GM23338 (cell line): ENCODE measurements at regions not wholly inside any gene's neighbourhood (a gene's known extent, or its start where the extent isn't known, plus 50 kb on each side); places are given as distances from the start of the nearest gene placed in this dataset.

ENCODE experiments used
- ATAC-seq: fragments of 200-7000 bp; cut with Tn5 transposase; 3 replicates; pipeline ENCODE4 v1.9.1; 2020
- DNase-seq: peaks from one replicate; pipeline ENCODE4 v3.0.0-alpha.2; 2015; ENCODE audit warnings: low spot score
- H2AFZ ChIP-seq: fragments of 200-600 bp; sonication (generic); 2 replicates; pipeline ENCODE4 v1.8.0; 2016; ENCODE audit warnings: antibody characterized with exemption, mild to moderate bottlenecking, moderate library complexity
- H3F3A ChIP-seq: fragments of 200-600 bp; sonication (generic); replicated peaks from 2 replicates; pipeline ENCODE4 v1.8.0; 2017; ENCODE audit warnings: antibody characterized with exemption, mixed run types, low read depth
- H3K27ac ChIP-seq: fragments of 200-600 bp; sonication (generic); 2 replicates; pipeline ENCODE4 v1.6.1; 2016; ENCODE audit warnings: low read depth
- H3K27me3 ChIP-seq: fragments of 200-600 bp; sonication (generic); 2 replicates; pipeline ENCODE4 v1.8.0; 2016; ENCODE audit warnings: mild to moderate bottlenecking, mixed run types, moderate library complexity; ENCODE audit not compliant: insufficient read depth
- H3K36me3 ChIP-seq: fragments of 200-600 bp; sonication (generic); 2 replicates; pipeline ENCODE4 v1.8.0; 2016; ENCODE audit warnings: mild to moderate bottlenecking; ENCODE audit not compliant: insufficient read depth
- H3K4me1 ChIP-seq: fragments of 200-600 bp; sonication (generic); 2 replicates; pipeline ENCODE4 v1.8.0; 2016; ENCODE audit warnings: mild to moderate bottlenecking, moderate library complexity; ENCODE audit not compliant: insufficient read depth
- H3K4me2 ChIP-seq: fragments of 200-600 bp; sonication (generic); 2 replicates; pipeline ENCODE4 v1.7.1; 2017; ENCODE audit warnings: mixed run types
- H3K4me3 ChIP-seq: fragments of 200-600 bp; sonication (generic); 2 replicates; pipeline ENCODE4 v1.6.1; 2016; ENCODE audit warnings: mixed run types
- H3K79me2 ChIP-seq: fragments of 200-600 bp; sonication (generic); replicated peaks from 2 replicates; pipeline ENCODE4 v1.8.0; 2017; ENCODE audit warnings: mild to moderate bottlenecking; ENCODE audit not compliant: insufficient read depth
- H3K9me2 ChIP-seq: fragments of 200-600 bp; sonication (generic); 2 replicates; pipeline ENCODE4 v1.8.0; 2017; ENCODE audit not compliant: insufficient read depth
- H4K20me1 ChIP-seq: fragments of 200-600 bp; sonication (generic); replicated peaks from 2 replicates; pipeline ENCODE4 v1.8.0; 2017; ENCODE audit warnings: mild to moderate bottlenecking; ENCODE audit not compliant: insufficient read depth
- H3K27ac Mint-ChIP-seq: 2 replicates; pipeline ENCODE4 v1.8.0; 2020; ENCODE audit warnings: inconsistent platforms, mild to moderate bottlenecking, moderate library complexity, mixed read lengths
- H3K27me3 Mint-ChIP-seq: 3 replicates; pipeline ENCODE4 v1.8.0; 2022; ENCODE audit warnings: low read depth, mild to moderate bottlenecking, moderate library complexity, mixed read lengths, inconsistent platforms; ENCODE audit not compliant: insufficient read depth, poor library complexity
- H3K36me3 Mint-ChIP-seq: 3 replicates; pipeline ENCODE4 v1.8.0; 2021; ENCODE audit warnings: low read depth, mild to moderate bottlenecking, inconsistent platforms, moderate library complexity, mixed read lengths
- H3K4me1 Mint-ChIP-seq: 3 replicates; pipeline ENCODE4 v1.8.0; 2020; ENCODE audit warnings: mild to moderate bottlenecking, inconsistent platforms, mixed read lengths
- H3K4me3 Mint-ChIP-seq: 3 replicates; pipeline ENCODE4 v1.8.0; 2021; ENCODE audit warnings: moderate library complexity, mild to moderate bottlenecking, inconsistent platforms, mixed read lengths
- H3K9me3 Mint-ChIP-seq: 3 replicates; pipeline ENCODE4 v1.8.0; 2020; ENCODE audit warnings: moderate library complexity, mild to moderate bottlenecking, inconsistent platforms, mixed read lengths
- CREB1 ChIP-seq: fragments of 250-450 bp; sonication (Bioruptor Pico); IDR thresholded peaks from 2 replicates; pipeline ENCODE4 v1.5.0; 2020; ENCODE audit warnings: low read depth, mild to moderate bottlenecking, moderate library complexity
- CTCF ChIP-seq, 2 experiments: fragments of 200-600 bp in 1 of 2; sonication (generic) in 1 of 2; conservative IDR thresholded peaks; 2 replicates each; pipeline versions ENCODE4 v1.5.1 to v1.6.1; 2016 to 2017; ENCODE audit warnings: antibody characterized with exemption in 2 of 2, low read depth in 2 of 2, mild to moderate bottlenecking in 2 of 2, moderate library complexity in 1 of 2
- ETS1 ChIP-seq: IDR thresholded peaks from 2 replicates; pipeline ENCODE4 v1.6.1; 2016; ENCODE audit warnings: antibody characterized with exemption
- EZH2 ChIP-seq: fragments of 200-600 bp; sonication (generic); IDR thresholded peaks from one replicate; pipeline ENCODE4 v1.8.0; 2017; ENCODE audit warnings: antibody characterized with exemption, mild to moderate bottlenecking, low read depth; ENCODE audit not compliant: unreplicated experiment
- REST ChIP-seq: IDR thresholded peaks from one replicate; pipeline ENCODE4 v1.6.1; 2018; ENCODE audit warnings: antibody characterized with exemption; ENCODE audit not compliant: unreplicated experiment
- ZNF114 ChIP-seq: fragments of 250-450 bp; sonication (Bioruptor Pico); IDR thresholded peaks from 2 replicates; pipeline ENCODE4 v1.5.0; 2020; ENCODE audit warnings: mild to moderate bottlenecking, moderate library complexity

- no peak for DNase-seq
- H3F3A ChIP-seq, result no peaks in the 10 kb centered on the region
- Mint-ChIP-seq H3K9me3 (no peaks in the 10 kb centered on the region; the same call in 2 of the 3 replicates), H3K27me3 (peaks cover 3% of the 10 kb centered on the region), H3K4me3 (no peak overlapping the region), H3K36me3 (no peaks in the 10 kb centered on the region), H3K27ac (no peak overlapping the region), H3K4me1 (no peaks in the 10 kb centered on the region)
- no peak overlapping the region for H3K27ac ChIP-seq
- no peaks in the 10 kb centered on the region for H3K4me1 ChIP-seq
- no peak for ATAC-seq
- no peaks in the 10 kb centered on the region for H4K20me1 ChIP-seq
- no peaks in the 10 kb centered on the region; the same call in 1 of the 2 replicates for H3K9me2 ChIP-seq
- H3K27me3 ChIP-seq, result no peaks in the 10 kb centered on the region
- no peak overlapping the region for H3K4me3 ChIP-seq
- H3K4me2 ChIP-seq, result no peak overlapping the region
- no peaks in the 10 kb centered on the region for H3K36me3 ChIP-seq
- H3K79me2 ChIP-seq, result no peaks in the 10 kb centered on the region
- no peak overlapping the region for H2AFZ ChIP-seq
- no peak for TF ChIP-seq CREB1 (CRISPR knock-in tag)
- no peak for TF ChIP-seq ETS1
- no peak for TF ChIP-seq ZNF114 (CRISPR knock-in tag)
- no peak for TF ChIP-seq EZH2
- no peak for TF ChIP-seq REST
Observed at GRCh38 chr13:102980331-102980982, 85.8 kb downstream of the SLC10A2 start.

- no peaks in the 10 kb centered on the region for H3K27me3 ChIP-seq
- Mint-ChIP-seq H3K27ac (no peak overlapping the region), H3K4me1 (peaks cover 7% of the 10 kb centered on the region; the same call in 2 of the 3 replicates), H3K4me3 (no peak overlapping the region), H3K27me3 (no peaks in the 10 kb centered on the region), H3K9me3 (no peaks in the 10 kb centered on the region; the same call in 2 of the 3 replicates), H3K36me3 (no peaks in the 10 kb centered on the region)
- H2AFZ ChIP-seq, result no peak overlapping the region
- ATAC-seq (no peak), DNase-seq (no peak)
- H3K36me3 ChIP-seq, result no peaks in the 10 kb centered on the region
- H3F3A ChIP-seq, result no peaks in the 10 kb centered on the region
- no peaks in the 10 kb centered on the region for H3K79me2 ChIP-seq
- H4K20me1 ChIP-seq, result no peaks in the 10 kb centered on the region
- H3K4me2 ChIP-seq, result no peak overlapping the region
- H3K27ac ChIP-seq, result no peak overlapping the region
- H3K4me3 ChIP-seq, result no peak overlapping the region
- H3K9me2 ChIP-seq, result no peaks in the 10 kb centered on the region; the same call in 1 of the 2 replicates
- no peaks in the 10 kb centered on the region for H3K4me1 ChIP-seq
- TF ChIP-seq CTCF (conservative IDR thresholded peaks at IDR 0.05; ENCODE audit: low read depth in 2 of 2) (no peak), ETS1 (no peak)
Observed at GRCh38 chr13:102978168-102978567, 88.0 kb downstream of the SLC10A2 start.
